ENCODE measurements at regions not wholly inside any gene's neighbourhood (a gene's known extent, or its start where the extent isn't known, plus 50 kb on each side); places are given as distances from the start of the nearest gene placed in this dataset.

DNA sequence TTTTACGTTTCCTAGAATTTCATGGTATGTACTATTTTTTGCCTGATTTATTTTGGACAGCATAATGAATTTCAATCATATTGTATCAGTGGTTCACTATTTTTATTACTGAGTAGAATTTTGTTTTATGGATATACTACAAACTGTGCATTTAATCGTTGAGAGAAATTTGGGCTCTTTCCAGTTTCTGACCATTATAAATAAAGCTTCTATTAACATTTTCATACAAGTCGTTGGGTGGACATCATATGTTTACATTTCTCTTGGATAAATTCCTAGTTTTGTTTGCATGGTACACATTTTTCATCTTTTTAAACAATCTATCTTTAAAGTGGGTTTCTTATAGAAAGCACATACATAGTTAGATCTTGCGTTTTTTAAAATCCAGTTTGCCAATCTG, 472.7 kb upstream of the MAGEB18 start:
- TF ChIP-seq POLR2A (IDR thresholded peaks at IDR 0.05; ENCODE audit: low read depth), result no peak
- TF ChIP-seq, protein P1, sequence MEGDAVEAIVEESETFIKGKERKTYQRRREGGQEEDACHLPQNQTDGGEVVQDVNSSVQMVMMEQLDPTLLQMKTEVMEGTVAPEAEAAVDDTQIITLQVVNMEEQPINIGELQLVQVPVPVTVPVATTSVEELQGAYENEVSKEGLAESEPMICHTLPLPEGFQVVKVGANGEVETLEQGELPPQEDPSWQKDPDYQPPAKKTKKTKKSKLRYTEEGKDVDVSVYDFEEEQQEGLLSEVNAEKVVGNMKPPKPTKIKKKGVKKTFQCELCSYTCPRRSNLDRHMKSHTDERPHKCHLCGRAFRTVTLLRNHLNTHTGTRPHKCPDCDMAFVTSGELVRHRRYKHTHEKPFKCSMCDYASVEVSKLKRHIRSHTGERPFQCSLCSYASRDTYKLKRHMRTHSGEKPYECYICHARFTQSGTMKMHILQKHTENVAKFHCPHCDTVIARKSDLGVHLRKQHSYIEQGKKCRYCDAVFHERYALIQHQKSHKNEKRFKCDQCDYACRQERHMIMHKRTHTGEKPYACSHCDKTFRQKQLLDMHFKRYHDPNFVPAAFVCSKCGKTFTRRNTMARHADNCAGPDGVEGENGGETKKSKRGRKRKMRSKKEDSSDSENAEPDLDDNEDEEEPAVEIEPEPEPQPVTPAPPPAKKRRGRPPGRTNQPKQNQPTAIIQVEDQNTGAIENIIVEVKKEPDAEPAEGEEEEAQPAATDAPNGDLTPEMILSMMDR (IDR thresholded peaks at IDR 0.05), result no peak
- no peak for TF ChIP-seq EP300 (IDR thresholded peaks at IDR 0.05)
- no peak for TF ChIP-seq POLR2AphosphoS5 (IDR thresholded peaks at IDR 0.05)
- 56% methylated on average over 4 of the region's 4 CpGs for WGBS
- H3K4me1 ChIP-seq, result no peaks in the 10 kb centered on the region
- intact Hi-C loops (cut with DNase I), result no loop called here
- no peak overlapping the region for H3K27ac ChIP-seq (replicated peaks in 1 of 4)
- H3K27me3 ChIP-seq, result no peaks in the 10 kb centered on the region
- H3K36me3 ChIP-seq, result no peaks in the 10 kb centered on the region
- H3K4me3 ChIP-seq, result no peak overlapping the region
- DNase-seq (ENCODE audit: extremely low spot score), result no peak
- no peaks in the 10 kb centered on the region for H3K9me3 ChIP-seq

DNA sequence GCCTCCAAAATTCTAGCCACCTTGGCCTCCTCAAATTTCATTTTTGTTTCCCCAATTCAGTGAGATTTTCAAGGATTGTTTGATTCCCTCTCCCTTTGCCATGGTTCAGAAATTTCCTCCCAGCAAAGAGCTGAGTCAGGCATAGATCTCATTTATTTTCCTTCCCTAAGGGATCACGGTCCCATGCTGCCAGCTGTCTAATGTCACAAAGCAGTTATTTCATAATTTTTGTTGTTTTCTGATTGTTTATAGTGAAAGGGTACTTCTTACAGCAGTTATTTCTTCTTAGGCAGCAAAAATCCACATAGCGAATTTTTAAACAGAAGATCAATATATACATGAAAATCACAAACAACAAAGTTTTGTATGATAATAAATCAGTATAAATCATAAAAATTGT, 470.5 kb upstream of the MAGEB18 start:
- Histone ChIP-seq H3K9me3 (no peaks in the 10 kb centered on the region), H3K36me3 (no peaks in the 10 kb centered on the region), H3K4me1 (no peaks in the 10 kb centered on the region), H3K27me3 (no peaks in the 10 kb centered on the region), H3K4me3 (no peak overlapping the region), H3K27ac (replicated peaks in 1 of 4) (no peak overlapping the region)
- no peak for DNase-seq (ENCODE audit: extremely low spot score)
- no peak for TF ChIP-seq EP300 (IDR thresholded peaks at IDR 0.05)
- no peak for TF ChIP-seq POLR2AphosphoS5 (IDR thresholded peaks at IDR 0.05)
- TF ChIP-seq, protein P1 (IDR thresholded peaks at IDR 0.05), result no peak
- no peak for TF ChIP-seq POLR2A (IDR thresholded peaks at IDR 0.05; ENCODE audit: low read depth)
- intact Hi-C loops (cut with DNase I), result no loop called here
- 60% methylated on average over 2 of the region's 2 CpGs for WGBS

DNA sequence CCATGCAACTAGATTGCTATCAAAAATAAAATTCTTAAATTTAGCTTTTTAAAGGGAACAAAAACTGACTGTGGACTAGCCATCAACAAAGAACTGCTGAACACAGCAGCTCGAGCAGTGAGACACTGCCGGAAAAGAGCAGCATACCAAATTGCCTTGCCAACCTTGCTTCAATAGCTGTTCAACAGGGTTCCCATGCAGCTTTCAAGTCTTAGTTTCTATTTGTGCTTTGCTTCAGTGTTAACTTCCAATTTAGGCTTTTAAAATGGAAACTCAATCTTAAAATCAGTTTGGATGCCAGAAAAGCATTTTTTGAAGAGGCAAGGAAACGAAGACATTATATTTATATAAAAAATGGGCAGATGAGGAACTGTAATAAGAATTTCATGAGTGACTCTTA, 463.4 kb upstream of the MAGEB18 start:
- Histone ChIP-seq H3K27me3 (no peaks in the 10 kb centered on the region), H3K36me3 (no peaks in the 10 kb centered on the region), H3K4me1 (no peaks in the 10 kb centered on the region), H3K9me3 (no peaks in the 10 kb centered on the region), H3K27ac (replicated peaks in 1 of 4) (no peak overlapping the region), H3K4me3 (no peak overlapping the region)
- 65% methylated on average over 3 of the region's 3 CpGs for WGBS
- intact Hi-C loops (cut with DNase I), result no loop called here
- no peak for TF ChIP-seq POLR2A (IDR thresholded peaks at IDR 0.05; ENCODE audit: low read depth)
- no peak for TF ChIP-seq POLR2AphosphoS5 (IDR thresholded peaks at IDR 0.05)
- TF ChIP-seq EP300 (IDR thresholded peaks at IDR 0.05), result no peak
- TF ChIP-seq, protein P1 (IDR thresholded peaks at IDR 0.05), result no peak
- DNase-seq (ENCODE audit: extremely low spot score), result no peak

DNA sequence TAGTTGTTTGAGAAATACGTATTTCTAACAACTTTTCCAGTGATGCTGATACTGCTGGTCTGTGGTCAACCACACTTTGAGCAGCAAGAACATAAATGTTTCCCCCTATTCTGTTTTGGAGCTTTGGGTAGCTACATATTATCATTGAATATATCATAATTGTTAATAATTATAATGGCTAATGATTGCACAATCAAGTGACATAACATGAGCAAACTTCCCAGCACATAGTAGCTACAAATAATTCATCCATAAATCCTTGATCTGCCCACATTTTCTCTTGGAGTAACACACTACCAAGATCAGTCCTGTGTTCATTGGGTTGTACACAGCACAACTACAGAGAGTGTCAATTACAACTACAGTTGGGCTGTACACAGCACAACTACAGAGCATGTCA, 436.3 kb upstream of the MAGEB18 start:
- Histone ChIP-seq H3K4me1 (no peaks in the 10 kb centered on the region), H3K27me3 (peaks cover 0 to 4% (median 0%) of the 10 kb centered on the region in 4 donors), H3K9me3 (no peaks in the 10 kb centered on the region), H3K27ac (replicated peaks in 1 of 4) (no peak overlapping the region), H3K4me3 (no peak overlapping the region), H3K36me3 (no peaks in the 10 kb centered on the region)
- WGBS, result 55% methylated on average over 1 of the region's 1 CpG
- intact Hi-C loops (cut with DNase I), result no loop called here
- TF ChIP-seq, protein P1 (IDR thresholded peaks at IDR 0.05), result no peak
- TF ChIP-seq POLR2AphosphoS5 (IDR thresholded peaks at IDR 0.05) (no peak), EP300 (IDR thresholded peaks at IDR 0.05) (no peak), POLR2A (IDR thresholded peaks at IDR 0.05; ENCODE audit: low read depth) (no peak)
- DNase-seq (ENCODE audit: extremely low spot score), result no peak

DNA sequence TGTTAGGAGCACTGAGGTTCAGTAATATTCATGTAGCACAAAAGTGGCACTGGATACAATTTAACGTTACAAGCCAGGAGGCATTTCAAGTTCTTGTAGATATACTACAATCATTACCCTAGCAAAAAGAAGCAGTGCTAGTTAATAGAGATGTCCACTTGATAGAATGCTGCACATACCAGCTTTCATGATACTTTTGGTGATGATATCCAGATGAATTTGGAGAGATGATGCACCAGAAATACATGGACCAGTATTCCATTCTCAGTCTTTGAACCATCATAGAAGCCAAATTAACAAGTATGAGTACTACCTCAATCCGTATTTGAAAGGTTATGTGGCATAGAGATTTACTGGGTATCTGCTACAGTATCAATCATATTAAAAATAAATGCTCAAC, 421.0 kb upstream of the MAGEB18 start:
- Histone ChIP-seq H3K27ac (replicated peaks in 1 of 4) (no peak overlapping the region), H3K27me3 (no peaks in the 10 kb centered on the region), H3K4me3 (no peak overlapping the region), H3K9me3 (no peaks in the 10 kb centered on the region), H3K36me3 (no peaks in the 10 kb centered on the region), H3K4me1 (no peaks in the 10 kb centered on the region)
- DNase-seq (ENCODE audit: extremely low spot score), result no peak
- WGBS, result 54% methylated on average over 2 of the region's 2 CpGs
- intact Hi-C loops (cut with DNase I), result no loop called here
- TF ChIP-seq POLR2A (IDR thresholded peaks at IDR 0.05; ENCODE audit: low read depth), result no peak
- TF ChIP-seq EP300 (IDR thresholded peaks at IDR 0.05), result no peak
- TF ChIP-seq, protein P1 (IDR thresholded peaks at IDR 0.05), result no peak
- TF ChIP-seq POLR2AphosphoS5 (IDR thresholded peaks at IDR 0.05), result no peak

Data from esophagus muscularis mucosa (tissue), 4 donors.